Cardiac fibroblast (primary cell): ENCODE measurements at regions not wholly inside any gene's neighbourhood (a gene's known extent, or its start where the extent isn't known, plus 50 kb on each side); places are given as distances from the start of the nearest gene placed in this dataset.
"Not testable (repeated sequence)": the region's sequence is repeated elsewhere in the genome, so short reads cannot be mapped to it uniquely, and the experiment has no call there.

Experiments
- DNase-seq, 2 donors: peaks; one replicate each; pipeline versions ENCODE4 v3.0.0 to v3.0.0-alpha.2; 2010; ENCODE audit warnings: low read depth in 2 of 2
- H3K4me3 ChIP-seq, 2 donors: replicated peaks in 1 of 2; 1 replicate in 1 of 2; 2 replicates in 1 of 2; pipeline ENCODE4 v1.5.1; 2011; ENCODE audit warnings: low read depth in 2 of 2, low read length in 2 of 2, mild to moderate bottlenecking in 2 of 2, moderate library complexity in 1 of 2
- CTCF ChIP-seq: IDR thresholded peaks from one replicate; pipeline ENCODE4 v1.5.1; 2011; ENCODE audit warnings: low read depth, mild to moderate bottlenecking, low read length, inconsistent platforms

- TF ChIP-seq CTCF = no peak
- no peak overlapping the region for H3K4me3 ChIP-seq
- no peak for DNase-seq
These were observed 991.9 kb downstream of the TMEM121 start for GRCh38 chr14:106518054-106518943.

GRCh38 chr14:106522118-106522517 is 995.7 kb downstream of the TMEM121 start:
- not testable (repeated sequence) for DNase-seq, H3K4me3 ChIP-seq

GRCh38 chr14:106522990-106523389 is 996.6 kb downstream of the TMEM121 start:
- no peak for TF ChIP-seq CTCF
- H3K4me3 ChIP-seq = no peak overlapping the region
- no peak for DNase-seq

GRCh38 chr14:106528717-106529116 is 1002.3 kb downstream of the TMEM121 start:
- H3K4me3 ChIP-seq = no peak overlapping the region
- no peak for DNase-seq
- no peak for TF ChIP-seq CTCF

GRCh38 chr14:106530031-106530422 is 1003.6 kb downstream of the TMEM121 start:
- H3K4me3 ChIP-seq = no peak overlapping the region
- no peak for TF ChIP-seq CTCF
- DNase-seq = no peak

- no peak overlapping the region for H3K4me3 ChIP-seq
- DNase-seq = no peak
- TF ChIP-seq CTCF = no peak
These were observed 1004.2 kb downstream of the TMEM121 start for GRCh38 chr14:106530423-106531107.

- DNase-seq, H3K4me3 ChIP-seq: not testable (repeated sequence)
These were observed 1011.2 kb downstream of the TMEM121 start for GRCh38 chr14:106537597-106537996.
